ENCODE measurements at regions not wholly inside any gene's neighbourhood (a gene's known extent, or its start where the extent isn't known, plus 50 kb on each side); places are given as distances from the start of the nearest gene placed in this dataset.

DNA sequence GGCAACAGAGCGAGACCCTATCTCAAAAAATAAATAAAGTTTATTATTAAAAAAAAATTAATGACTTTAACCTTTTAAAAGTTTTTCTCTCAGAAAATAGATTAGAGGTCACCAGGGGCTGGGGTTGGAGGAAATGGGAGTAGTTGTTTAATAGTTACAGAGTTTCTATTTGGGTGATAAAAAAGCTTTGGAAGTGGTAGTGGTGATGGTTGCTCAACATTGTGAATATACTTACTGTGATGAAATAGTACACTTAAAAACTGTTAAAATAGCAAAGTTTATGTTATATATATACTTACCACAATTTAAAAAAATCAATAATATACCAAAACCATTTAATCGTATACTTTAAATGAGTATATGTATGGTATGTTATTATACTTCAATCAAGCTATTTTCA lies 59.6 kb downstream of the ARL6IP4 start:
- TF ChIP-seq ELF4 (IDR thresholded peaks at IDR 0.05) = no peak
- TF ChIP-seq, protein P1, sequence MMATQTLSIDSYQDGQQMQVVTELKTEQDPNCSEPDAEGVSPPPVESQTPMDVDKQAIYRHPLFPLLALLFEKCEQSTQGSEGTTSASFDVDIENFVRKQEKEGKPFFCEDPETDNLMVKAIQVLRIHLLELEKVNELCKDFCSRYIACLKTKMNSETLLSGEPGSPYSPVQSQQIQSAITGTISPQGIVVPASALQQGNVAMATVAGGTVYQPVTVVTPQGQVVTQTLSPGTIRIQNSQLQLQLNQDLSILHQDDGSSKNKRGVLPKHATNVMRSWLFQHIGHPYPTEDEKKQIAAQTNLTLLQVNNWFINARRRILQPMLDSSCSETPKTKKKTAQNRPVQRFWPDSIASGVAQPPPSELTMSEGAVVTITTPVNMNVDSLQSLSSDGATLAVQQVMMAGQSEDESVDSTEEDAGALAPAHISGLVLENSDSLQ (IDR thresholded peaks at IDR 0.05) = no peak
- no peak for TF ChIP-seq NFRKB (IDR thresholded peaks at IDR 0.05)
- no peak for TF ChIP-seq FOXK2 (IDR thresholded peaks at IDR 0.05)
- no peak for TF ChIP-seq FOXA1 (IDR thresholded peaks at IDR 0.05)
- no peak for TF ChIP-seq HDGF (IDR thresholded peaks at IDR 0.05; ENCODE audit: borderline replicate concordance)
- TF ChIP-seq FOXM1 (IDR thresholded peaks at IDR 0.05; ENCODE audit: borderline replicate concordance) = no peak
- TF ChIP-seq BHLHE40 (IDR thresholded peaks at IDR 0.05; ENCODE audit: borderline replicate concordance) = no peak
- no peak for TF ChIP-seq L3MBTL2 (conservative IDR thresholded peaks at IDR 0.05)

Data from HEK293T (cell line).